ENCODE measurements at regions not wholly inside any gene's neighbourhood (a gene's known extent, or its start where the extent isn't known, plus 50 kb on each side); places are given as distances from the start of the nearest gene placed in this dataset.

DNA sequence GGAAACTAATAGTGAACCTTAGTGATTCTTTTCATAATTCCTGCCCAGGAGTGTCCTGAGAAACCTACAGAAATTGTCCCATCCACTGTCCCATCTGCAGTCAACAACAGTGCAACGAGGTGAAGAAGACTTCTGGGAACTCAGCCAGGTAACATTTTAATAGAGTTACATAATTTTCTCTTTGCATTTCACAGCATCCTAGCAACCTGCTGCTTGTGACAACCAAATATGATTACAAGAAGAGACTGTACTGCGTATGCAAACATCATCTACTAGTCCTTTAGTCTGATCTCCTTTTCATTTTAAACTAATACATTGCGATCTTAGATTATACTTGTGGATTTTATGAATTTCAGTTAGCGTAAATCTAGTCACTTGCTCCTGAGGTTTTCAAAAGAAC lies 951.6 kb downstream of the TFAP2A start:
- TF ChIP-seq POLR2AphosphoS5 (IDR thresholded peaks at IDR 0.05; ENCODE audit: insufficient read depth, low read depth, low read length) = no peak
- no peak for TF ChIP-seq MYC (IDR thresholded peaks at IDR 0.05; ENCODE audit: low read depth, low read length)
- TF ChIP-seq, protein P1, sequence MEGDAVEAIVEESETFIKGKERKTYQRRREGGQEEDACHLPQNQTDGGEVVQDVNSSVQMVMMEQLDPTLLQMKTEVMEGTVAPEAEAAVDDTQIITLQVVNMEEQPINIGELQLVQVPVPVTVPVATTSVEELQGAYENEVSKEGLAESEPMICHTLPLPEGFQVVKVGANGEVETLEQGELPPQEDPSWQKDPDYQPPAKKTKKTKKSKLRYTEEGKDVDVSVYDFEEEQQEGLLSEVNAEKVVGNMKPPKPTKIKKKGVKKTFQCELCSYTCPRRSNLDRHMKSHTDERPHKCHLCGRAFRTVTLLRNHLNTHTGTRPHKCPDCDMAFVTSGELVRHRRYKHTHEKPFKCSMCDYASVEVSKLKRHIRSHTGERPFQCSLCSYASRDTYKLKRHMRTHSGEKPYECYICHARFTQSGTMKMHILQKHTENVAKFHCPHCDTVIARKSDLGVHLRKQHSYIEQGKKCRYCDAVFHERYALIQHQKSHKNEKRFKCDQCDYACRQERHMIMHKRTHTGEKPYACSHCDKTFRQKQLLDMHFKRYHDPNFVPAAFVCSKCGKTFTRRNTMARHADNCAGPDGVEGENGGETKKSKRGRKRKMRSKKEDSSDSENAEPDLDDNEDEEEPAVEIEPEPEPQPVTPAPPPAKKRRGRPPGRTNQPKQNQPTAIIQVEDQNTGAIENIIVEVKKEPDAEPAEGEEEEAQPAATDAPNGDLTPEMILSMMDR (IDR thresholded peaks at IDR 0.05; ENCODE audit: extremely low read depth in 1 of 2, insufficient read depth in 1 of 2, low read depth in 1 of 2, low read length in 2 of 2) = no peak
- no peak for TF ChIP-seq MAX (IDR thresholded peaks at IDR 0.05; ENCODE audit: insufficient read depth, insufficient read length)
